Nucleus accumbens (tissue), 56 donors: ENCODE measurements at regions not wholly inside any gene's neighbourhood (a gene's known extent, or its start where the extent isn't known, plus 50 kb on each side); places are given as distances from the start of the nearest gene placed in this dataset.
"Not testable (repeated sequence)": the region's sequence is repeated elsewhere in the genome, so short reads cannot be mapped to it uniquely, and the experiment has no call there.

Experiments used
- DNase-seq, 56 donors: peaks; one replicate each; lab custom pipeline; 2025; lab: John Stamatoyannopoulos, UW

GRCh38 chr16:64092271-64092670, 1029.6 kb downstream of the CDH11 start:
- no peak for DNase-seq

GRCh38 chr16:64090327-64090726, 1031.5 kb downstream of the CDH11 start:
- DNase-seq = no peak

GRCh38 chr16:64089697-64090096, 1032.2 kb downstream of the CDH11 start:
- peak in 3 of 56 donors; percentile 1 to 2 (median 1) for DNase-seq

GRCh38 chr16:64088838-64089237, 1033.0 kb downstream of the CDH11 start:
- no peak for DNase-seq

GRCh38 chr16:64085296-64085695, 1036.6 kb downstream of the CDH11 start:
- DNase-seq = no peak

GRCh38 chr16:64084706-64085105, 1037.2 kb downstream of the CDH11 start:
- no peak for DNase-seq

- DNase-seq = no peak
These were observed 1038.3 kb downstream of the CDH11 start for GRCh38 chr16:64083428-64084129.

- no peak for DNase-seq
These were observed 1044.6 kb downstream of the CDH11 start for GRCh38 chr16:64077242-64077641.

GRCh38 chr16:64074706-64075105, 1047.2 kb downstream of the CDH11 start:
- DNase-seq = no peak

GRCh38 chr16:64072131-64072730, 1049.6 kb downstream of the CDH11 start:
- not testable (repeated sequence) for DNase-seq

- no peak for DNase-seq
These were observed 1056.3 kb downstream of the CDH11 start for GRCh38 chr16:64065523-64065922.

- no peak for DNase-seq
These were observed 1060.2 kb downstream of the CDH11 start for GRCh38 chr16:64061621-64062020.

GRCh38 chr16:64060631-64061030, 1061.2 kb downstream of the CDH11 start:
- no peak for DNase-seq

- DNase-seq = no peak
These were observed 1063.2 kb downstream of the CDH11 start for GRCh38 chr16:64058685-64059084.

- DNase-seq = no peak
These were observed 1070.0 kb downstream of the CDH11 start for GRCh38 chr16:64051824-64052223.

- no peak for DNase-seq
These were observed 1074.0 kb downstream of the CDH11 start for GRCh38 chr16:64047878-64048277.

GRCh38 chr16:64047207-64047606, 1074.7 kb downstream of the CDH11 start:
- no peak for DNase-seq

- no peak for DNase-seq
These were observed 1086.5 kb downstream of the CDH11 start for GRCh38 chr16:64035337-64035736.

- DNase-seq = no peak
These were observed 1102.5 kb downstream of the CDH11 start for GRCh38 chr16:64019339-64019738.

GRCh38 chr16:64017796-64018195, 1104.1 kb downstream of the CDH11 start:
- no peak for DNase-seq

GRCh38 chr16:64013856-64014255, 1108.0 kb downstream of the CDH11 start:
- no peak for DNase-seq

- DNase-seq = no peak
These were observed 1109.7 kb downstream of the CDH11 start for GRCh38 chr16:64012166-64012565.
